ENCODE measurements at regions not wholly inside any gene's neighbourhood (a gene's known extent, or its start where the extent isn't known, plus 50 kb on each side); places are given as distances from the start of the nearest gene placed in this dataset.

- DNase-seq (ENCODE audit: low read depth): no peak
- no peak for TF ChIP-seq MAX (IDR thresholded peaks at IDR 0.05; ENCODE audit: low read depth, low read length)
- no peak for TF ChIP-seq POLR2A (IDR thresholded peaks at IDR 0.05; ENCODE audit: extremely low read depth, insufficient read length)
- TF ChIP-seq MYC (IDR thresholded peaks at IDR 0.05; ENCODE audit: low read depth, low read length): no peak
- TF ChIP-seq CTCF (IDR thresholded peaks at IDR 0.05; ENCODE audit: low read depth, low read length): no peak
- H3K4me3 ChIP-seq (ENCODE audit: low read depth, low read length): no peak overlapping the region
Observed at GRCh38 chr6:167666571-167667203, 160.0 kb upstream of the AFDN start.

- TF ChIP-seq CTCF (IDR thresholded peaks at IDR 0.05; ENCODE audit: low read depth, low read length): no peak
- no peak overlapping the region for H3K4me3 ChIP-seq (ENCODE audit: low read depth, low read length)
- no peak for DNase-seq (ENCODE audit: low read depth)
Observed at GRCh38 chr6:167667204-167668018, 159.3 kb upstream of the AFDN start.

- TF ChIP-seq MYC (IDR thresholded peaks at IDR 0.05; ENCODE audit: low read depth, low read length) (no peak), CTCF (IDR thresholded peaks at IDR 0.05; ENCODE audit: low read depth, low read length) (no peak), POLR2A (IDR thresholded peaks at IDR 0.05; ENCODE audit: extremely low read depth, insufficient read length) (no peak)
- no peak overlapping the region for H3K4me3 ChIP-seq (ENCODE audit: low read depth, low read length)
- DNase-seq (ENCODE audit: low read depth): no peak
Observed at GRCh38 chr6:167668019-167668753, 158.5 kb upstream of the AFDN start.

GRCh38 chr6:167668754-167669552, 157.8 kb upstream of the AFDN start:
- DNase-seq (ENCODE audit: low read depth): no peak
- no peak overlapping the region for H3K4me3 ChIP-seq (ENCODE audit: low read depth, low read length)
- TF ChIP-seq CTCF (IDR thresholded peaks at IDR 0.05; ENCODE audit: low read depth, low read length) (no peak), MYC (IDR thresholded peaks at IDR 0.05; ENCODE audit: low read depth, low read length) (no peak), MAX (IDR thresholded peaks at IDR 0.05; ENCODE audit: low read depth, low read length) (no peak), POLR2A (IDR thresholded peaks at IDR 0.05; ENCODE audit: extremely low read depth, insufficient read length) (no peak)

- TF ChIP-seq MYC (IDR thresholded peaks at IDR 0.05; ENCODE audit: low read depth, low read length): no peak
- TF ChIP-seq POLR2A (IDR thresholded peaks at IDR 0.05; ENCODE audit: extremely low read depth, insufficient read length): no peak
- no peak for TF ChIP-seq MAX (IDR thresholded peaks at IDR 0.05; ENCODE audit: low read depth, low read length)
- DNase-seq (ENCODE audit: low read depth): no peak
- H3K4me3 ChIP-seq (ENCODE audit: low read depth, low read length): no peak overlapping the region
Observed at GRCh38 chr6:167669553-167669849, 157.2 kb upstream of the AFDN start.
